GM19438 (cell line): ENCODE measurements at regions not wholly inside any gene's neighbourhood (a gene's known extent, or its start where the extent isn't known, plus 50 kb on each side); places are given as distances from the start of the nearest gene placed in this dataset.
A peak's percentile ranks its signal among the peaks of the same experiment; 100 is the strongest.

Experiments used
- ATAC-seq: cut with Tn5 transposase; IDR thresholded peaks from one replicate; pipeline ENCODE4 v1.9.1; 2021; ENCODE audit warnings: low read depth; ENCODE audit not compliant: unreplicated experiment

DNA sequence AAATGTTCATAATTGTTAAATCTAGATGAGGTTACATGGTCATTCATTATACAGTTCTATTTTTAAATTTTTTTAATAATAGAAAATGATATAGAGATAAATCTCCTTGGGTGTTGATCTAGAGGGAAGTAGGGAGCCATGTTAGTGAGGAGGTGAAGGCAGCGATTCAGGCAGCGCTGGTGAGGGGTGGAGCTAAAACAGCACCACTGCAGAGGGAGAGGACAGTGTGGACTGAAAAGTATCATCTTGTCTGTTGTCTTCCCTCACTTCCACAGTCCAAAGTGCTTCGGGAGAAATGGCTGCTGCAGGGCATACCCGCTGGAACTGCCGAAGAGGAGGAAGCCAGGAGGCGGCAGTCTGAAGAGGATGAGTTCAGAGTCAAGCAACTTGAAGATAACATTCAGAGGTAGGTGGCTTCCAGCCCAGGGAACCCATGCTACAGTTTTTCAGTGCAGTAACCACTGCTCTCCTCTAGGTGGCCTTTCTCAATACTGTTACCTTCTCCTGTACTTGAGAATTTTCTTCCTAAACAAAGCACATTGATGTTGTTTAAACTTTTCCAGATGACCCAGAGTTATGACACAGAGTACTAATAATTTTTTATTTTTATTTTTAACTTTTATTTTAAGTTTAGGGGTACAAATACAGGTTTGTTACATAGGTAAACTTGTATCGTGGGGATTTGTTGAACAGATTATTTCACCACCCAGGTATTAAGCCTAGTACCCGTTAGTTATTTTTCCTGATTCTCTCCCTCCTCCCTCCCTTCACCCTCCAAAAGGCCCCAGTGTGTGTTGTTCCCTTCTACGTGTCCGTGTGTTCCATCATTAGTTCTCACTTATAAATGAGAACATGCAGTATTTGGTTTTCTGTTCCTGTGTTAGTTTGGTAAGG lies 100.5 kb downstream of the PALM2AKAP2 start:
- peak; percentile 77 for ATAC-seq

DNA sequence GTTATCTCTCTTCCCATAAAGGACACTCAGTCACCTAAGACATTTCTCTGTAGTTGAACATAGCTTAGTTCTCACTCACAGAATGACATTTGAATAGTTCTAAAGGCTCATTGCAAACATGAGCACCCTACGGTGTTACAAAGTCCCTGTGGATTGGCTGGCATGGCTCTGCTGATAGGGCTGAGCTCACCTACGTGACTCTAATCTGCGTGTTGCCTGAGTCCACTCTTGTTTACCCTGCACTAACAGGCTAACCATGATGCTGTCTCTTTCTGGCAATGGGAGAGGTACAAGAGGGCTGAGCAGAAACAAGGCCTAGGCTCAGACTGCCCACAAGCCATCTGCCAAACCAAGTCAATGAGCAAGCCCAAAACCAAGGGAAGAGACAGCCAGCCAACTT lies 103.6 kb downstream of the PALM2AKAP2 start:
- no peak for ATAC-seq

DNA sequence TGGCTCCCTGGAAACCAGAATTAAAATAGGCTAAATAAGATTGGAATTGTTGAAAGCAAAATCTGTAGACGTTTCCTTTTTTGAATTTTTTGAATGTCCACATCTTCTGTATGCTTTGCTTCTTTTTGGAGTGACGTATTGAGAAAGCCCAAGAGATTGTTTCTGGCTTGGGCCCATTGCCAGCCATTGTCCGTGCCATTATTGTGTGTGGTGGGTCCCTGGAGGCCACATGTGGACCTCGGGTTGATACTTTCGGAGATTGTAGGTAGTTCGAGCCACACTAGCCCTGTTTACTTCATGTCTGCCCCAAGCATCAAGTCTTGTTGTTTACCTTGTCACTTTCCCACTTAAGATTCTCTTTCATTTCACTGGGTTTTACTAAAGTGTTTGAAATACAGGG lies 106.0 kb downstream of the PALM2AKAP2 start:
- no peak for ATAC-seq

DNA sequence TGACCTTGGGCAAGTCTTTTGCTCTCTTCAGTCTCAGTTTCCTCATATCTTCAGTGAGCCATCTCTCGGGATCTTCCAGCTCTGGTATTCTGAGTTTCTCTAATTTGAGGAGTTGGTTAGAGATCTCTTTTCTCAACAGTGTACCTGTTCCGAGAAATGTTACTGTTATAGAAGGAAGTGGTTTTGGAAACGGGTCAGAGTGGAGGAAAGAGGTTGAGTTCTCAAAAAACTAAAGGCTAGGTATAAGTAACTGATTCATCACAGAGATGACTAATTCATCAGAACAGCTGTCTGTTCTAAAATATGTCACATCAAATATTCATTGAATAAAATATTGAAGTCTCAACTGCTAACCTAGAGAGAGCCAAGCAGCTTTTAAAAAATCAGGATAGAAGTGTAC lies 106.6 kb downstream of the PALM2AKAP2 start:
- ATAC-seq = peak; percentile 80

DNA sequence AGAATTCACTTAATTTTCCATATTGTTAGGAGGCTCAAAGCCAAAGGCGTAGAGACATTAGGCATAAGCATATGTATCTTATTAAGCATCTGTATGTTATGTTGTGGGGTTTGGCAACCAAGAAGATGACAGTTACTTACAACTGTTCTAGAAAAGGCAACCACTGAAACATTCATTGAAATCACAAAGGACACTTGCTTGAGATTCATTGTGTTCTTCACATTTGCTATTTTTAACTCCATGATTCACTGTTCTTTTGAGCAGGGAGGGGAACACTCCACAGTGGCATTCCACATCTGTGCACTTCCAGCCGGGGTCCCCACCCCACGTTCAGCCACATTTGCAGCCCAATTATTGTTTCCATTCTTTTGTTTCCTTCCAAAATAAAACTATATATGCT lies 107.1 kb downstream of the PALM2AKAP2 start:
- ATAC-seq = peak; percentile 35

DNA sequence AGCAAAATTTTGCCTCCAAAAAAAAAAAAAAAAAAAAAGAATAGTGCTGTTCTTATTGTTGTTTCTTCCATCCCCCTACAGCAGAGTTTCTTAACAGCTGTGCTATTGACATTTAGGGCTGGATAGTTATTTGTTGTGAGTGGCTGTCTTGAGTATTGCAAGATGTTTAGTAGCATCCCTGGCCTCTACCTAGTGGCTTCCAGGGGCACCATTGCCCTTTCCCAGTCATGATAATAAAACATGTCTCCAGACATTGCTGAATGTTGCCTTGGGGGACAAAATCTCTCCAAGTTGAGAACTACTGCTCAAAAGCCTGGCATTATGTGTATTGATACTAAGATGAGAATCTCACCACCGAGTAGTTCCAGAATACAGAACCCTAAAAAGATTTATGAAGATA lies 108.7 kb downstream of the PALM2AKAP2 start:
- ATAC-seq = no peak

DNA sequence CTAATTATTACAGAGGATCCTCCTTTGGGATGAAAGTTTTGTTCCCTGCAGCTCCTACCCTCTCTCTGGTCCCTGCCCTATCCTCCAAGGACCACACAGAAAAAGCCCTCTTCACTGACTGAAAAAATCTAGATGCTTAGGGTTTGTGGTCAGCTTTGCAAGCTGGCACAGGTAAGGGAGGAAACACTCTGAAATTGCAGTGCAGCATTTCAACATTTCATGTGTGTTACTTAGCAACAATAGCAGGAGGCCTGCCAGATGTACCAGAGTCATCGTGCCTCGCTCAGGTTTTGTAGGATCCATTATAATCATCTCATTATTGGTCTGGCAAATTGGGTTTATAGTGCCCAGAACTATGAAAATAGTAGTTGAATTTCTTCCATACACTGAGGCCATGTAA lies 109.5 kb downstream of the PALM2AKAP2 start:
- ATAC-seq = no peak

DNA sequence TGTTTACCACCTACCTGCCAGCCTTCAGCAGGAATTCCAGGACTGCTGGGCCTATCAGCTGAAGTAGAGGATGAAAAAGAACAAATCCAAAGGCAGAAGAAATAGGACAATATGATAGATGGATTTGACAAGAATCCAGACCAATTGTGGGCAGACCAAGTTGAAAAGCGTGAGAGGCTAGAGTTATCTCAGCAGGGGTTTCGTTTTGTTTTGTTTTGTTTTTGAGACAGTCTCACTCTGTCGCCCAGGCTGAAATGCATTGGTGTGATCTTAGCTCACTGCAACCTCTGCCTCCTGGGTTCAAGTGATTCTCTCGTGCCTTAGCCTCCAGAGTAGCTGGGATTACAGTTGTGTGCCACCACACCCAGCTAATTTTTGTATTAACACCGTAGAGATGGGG lies 113.2 kb downstream of the PALM2AKAP2 start:
- ATAC-seq = peak; percentile 37

DNA sequence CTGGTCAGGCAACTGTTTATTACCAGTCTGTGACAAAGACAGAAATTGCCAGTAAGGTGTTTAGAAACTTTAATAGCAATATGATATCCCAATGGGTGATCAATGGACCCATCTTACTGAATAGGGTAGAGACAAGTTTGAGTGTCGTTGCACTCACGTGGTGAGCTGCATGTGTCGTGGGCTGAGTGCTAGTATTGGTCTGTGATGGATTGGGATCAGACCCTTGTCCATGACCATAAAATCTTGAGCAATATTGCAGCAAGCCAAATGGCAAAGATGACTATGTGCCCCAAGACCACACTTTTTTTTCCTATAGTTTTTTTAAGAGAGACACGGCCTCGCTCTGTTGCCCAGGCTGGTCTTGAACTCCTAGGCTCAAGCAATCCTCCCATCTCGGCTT lies 114.5 kb downstream of the PALM2AKAP2 start:
- peak; percentile 6 for ATAC-seq

DNA sequence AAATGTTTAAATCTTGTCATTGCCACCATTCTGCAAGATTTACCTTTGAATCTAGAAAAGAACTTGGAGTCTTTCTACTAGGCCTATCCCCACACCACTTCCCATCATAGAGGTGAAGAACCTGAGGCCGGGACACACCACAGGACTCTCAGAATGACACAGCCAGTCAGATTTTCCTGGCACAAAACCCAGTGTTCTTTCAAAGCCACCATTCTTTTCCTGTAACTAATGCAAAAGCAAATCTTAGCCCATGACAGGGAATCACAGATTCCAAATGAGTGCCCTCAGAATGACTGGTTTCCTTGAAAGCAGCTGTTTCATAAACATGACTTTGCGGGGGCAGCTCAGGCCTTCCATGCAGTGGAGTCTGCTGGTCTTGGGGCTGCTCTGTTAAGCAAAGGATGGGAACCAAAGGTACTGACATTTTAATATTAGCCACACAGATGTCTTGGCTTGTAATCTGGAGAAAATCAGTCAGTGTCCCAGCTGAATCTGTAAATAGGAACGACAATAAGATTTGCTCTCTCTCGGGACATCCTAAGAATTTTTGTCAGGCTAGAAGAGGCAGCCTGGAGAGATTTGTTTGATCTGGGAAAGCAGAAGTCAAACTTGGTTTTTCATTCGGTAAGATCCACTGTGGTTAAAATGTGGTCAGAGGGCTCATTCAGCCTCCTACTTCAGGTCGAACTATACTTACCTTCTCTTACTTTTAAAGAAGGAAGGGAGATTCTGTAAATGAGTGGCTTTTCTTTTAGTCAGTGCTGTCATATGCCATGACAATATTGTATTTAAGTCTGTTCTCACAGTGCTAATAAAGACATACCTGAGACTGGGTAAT lies 115.1 kb downstream of the PALM2AKAP2 start:
- ATAC-seq = peak; percentile 48

DNA sequence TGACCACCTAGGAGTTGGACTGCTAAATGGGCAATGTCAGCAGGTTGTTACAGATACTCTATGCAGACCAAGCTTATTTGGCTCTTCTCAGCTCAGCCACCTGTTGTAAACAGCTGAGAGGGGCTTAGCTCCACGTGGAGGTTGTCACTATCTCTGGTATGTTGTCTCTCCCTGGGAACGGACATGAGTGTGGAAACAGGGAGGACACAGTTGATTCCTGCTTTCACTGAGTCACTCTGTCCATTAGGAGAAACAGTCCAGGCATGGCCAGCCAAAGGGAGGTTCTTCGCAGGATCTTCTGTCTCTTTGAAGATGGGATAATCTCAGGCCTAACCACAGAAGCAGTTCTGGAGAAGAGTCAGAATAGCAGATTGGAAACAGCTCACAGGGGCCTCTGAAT lies 121.2 kb downstream of the PALM2AKAP2 start:
- no peak for ATAC-seq

DNA sequence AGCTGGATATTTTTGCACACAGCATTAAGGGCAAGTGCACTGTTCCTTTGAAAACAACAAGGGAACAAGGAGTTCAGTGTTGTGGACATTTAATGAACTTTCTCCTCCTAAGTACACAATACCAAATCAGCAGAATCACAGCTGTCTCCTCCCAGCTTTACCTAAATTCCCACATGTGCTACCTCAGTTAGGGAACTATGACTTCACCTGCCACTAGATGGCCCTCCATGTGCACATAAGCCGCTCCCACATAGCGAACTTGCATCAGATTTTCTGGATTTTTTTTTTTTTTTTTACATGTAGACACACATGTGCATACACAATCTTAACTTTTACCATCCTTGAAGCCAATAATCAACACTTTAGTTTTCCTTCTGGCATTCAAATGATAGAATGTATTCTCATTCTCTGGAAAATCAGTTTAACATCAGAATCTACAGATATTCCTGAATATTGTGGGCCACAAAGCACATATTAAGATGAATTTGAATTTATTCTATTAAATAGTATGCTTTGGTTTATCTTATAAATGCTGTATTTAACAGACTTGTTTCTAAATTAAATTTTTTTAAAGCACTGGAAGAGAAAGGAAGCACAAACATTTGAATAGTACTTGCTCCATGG lies 123.6 kb downstream of the PALM2AKAP2 start:
- no peak for ATAC-seq

DNA sequence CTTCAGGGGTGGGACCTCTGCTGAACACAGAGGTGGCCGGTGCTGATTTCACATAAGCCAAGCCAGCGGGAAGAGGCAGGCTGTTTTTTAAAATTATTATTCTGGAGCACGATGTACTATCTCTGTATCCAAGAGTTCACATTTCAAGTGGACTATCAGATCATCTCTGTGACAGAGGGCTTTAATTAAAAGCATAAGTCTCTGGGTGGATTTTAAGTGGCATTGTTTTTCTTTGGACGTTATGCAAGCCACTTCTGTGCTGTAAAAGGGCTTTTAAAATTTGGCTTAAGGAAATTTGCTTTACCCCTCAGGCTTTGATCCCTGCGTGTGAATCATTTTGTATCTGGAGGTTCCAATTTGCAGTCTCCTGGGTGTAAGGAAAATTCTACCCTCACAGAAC lies 124.7 kb downstream of the PALM2AKAP2 start:
- ATAC-seq = no peak

DNA sequence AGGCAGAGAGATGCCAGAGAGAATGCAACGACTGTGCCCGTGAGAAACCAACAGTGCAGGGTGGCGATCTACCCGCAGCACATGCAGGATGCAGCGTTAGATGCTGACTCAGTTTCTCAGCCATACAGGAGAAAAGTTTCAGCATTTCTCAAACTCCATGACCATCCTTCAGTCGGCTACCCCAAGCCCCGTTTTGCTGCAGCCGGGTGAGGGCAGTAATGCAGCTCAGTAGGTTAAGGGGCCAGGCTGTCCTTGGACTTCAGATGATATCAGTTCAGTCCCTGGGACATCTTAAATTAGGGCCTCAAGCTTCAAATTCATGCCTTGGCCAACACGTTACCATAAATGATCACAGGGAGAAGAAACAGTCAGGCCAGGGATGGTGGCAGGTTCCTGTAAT lies 125.5 kb downstream of the PALM2AKAP2 start:
- no peak for ATAC-seq

DNA sequence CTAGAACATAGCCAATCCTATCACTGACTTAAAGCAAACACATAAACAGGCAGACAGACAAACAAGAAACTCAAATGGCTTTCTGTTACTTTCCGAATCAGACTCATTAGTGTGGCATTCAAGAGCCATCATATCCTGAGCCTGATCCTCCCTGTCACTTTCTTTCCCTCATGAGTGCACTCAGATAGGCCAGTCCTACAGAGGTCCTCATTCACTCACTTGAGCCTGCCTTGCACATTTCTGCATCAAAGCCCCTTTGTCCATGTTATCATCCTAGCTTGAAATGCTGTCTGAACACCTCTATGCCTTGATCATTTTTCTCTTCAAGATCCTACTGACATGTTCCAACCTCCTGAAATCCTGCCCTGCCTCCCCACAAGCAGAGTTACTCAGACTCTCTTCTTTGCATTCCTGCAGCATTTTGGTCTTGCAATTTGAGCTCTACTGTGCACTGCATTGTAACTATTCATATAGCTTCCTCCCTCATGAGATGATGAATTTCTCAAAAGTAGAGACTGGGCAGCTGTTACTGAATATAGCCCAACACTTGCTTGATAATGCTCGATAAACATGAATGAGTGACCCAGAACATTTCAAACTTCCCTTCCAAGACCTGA lies 126.9 kb downstream of the PALM2AKAP2 start:
- peak; percentile 17 for ATAC-seq

DNA sequence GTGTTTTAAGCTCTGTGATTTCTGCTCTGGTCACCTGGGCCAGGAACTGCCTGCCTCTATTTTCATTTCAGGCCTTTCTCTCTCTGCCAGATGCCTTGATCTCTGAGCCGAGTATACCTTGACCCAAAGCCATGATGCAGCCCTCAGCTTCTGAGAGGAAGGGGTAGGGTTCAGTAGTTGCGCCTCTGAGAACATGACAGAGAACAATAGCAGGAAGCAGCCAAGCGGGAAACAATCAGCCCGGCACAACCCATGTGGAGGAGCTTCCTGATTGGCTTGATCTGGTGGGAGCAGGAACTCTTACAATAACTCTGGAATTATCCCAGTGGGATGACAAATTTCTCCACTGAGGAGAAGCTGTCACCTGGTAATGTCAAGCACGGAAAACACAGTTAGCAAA lies 127.4 kb downstream of the PALM2AKAP2 start:
- peak; percentile 88 for ATAC-seq

DNA sequence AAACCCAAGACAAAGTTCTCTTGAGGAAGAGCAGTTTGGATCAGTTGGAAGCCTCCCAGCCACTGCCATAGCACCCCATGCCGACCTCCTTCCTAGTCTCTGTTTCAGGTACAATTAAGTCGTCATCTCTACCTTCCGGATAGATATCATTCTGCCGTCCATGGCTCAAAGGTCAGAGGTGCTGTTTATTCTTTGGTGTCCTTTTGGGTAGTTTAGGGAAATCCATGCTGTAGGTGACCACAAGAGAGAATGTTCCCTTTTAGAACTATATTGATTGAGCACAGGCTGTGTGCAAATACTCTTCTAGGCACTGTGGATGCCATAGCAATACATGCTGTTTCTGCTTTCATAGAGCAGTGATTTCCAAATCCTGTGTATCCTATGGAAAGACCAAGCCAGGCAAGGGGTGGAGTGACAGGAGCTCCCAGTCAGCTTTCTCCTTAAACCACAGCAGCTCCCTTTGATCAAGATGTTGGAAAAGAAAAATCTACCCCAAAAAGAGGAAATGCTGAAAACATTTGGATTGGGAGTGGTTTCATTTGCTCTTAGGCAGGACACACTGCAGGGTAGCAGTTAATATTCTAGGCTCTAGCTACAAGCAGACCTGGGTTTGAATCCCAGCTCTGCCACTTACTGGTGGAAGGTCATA lies 127.9 kb downstream of the PALM2AKAP2 start:
- ATAC-seq = peak; percentile 6

DNA sequence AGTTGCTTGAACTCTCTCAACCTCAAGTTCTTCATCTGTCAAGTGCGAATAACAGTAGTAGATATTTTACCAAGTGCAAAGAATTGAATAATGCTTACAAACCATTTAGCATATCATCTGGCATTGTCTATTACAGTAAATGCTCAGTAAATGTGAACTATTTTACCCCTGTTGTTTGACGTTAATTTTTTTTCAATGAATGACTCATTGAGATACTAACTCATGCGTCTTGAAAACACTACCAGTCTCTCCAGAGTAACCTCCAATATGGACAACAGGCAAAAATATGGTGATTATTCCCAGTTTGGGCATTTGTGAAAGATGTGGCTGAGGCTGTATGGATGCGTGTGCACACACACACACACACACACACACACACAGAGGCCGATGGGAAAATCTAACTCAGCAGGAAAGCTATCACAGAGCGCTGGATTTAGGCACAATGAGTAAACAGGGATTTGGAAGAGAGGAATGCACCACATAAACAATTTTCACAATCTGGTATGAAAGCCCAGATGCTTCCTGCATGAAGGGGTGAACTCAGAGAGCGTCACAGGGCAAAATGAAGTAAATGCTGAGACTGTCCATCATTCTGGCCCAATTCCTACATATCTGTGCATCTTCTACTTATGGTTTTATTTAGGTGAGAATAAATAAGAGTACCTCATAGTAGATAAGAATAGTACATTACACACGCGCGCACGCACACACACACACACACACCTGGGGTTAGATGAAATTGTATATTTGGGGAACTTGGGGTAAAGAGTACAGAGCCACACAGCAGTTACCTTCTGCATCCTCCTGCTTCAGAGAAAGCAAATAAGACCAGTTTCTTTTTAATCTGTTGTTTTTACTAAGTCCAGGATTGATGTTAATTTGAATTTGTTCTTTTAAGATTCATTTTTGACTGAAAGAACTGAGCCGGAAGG lies 128.7 kb downstream of the PALM2AKAP2 start:
- ATAC-seq = no peak
